ENCODE measurements at regions not wholly inside any gene's neighbourhood (a gene's known extent, or its start where the extent isn't known, plus 50 kb on each side); places are given as distances from the start of the nearest gene placed in this dataset.

DNA sequence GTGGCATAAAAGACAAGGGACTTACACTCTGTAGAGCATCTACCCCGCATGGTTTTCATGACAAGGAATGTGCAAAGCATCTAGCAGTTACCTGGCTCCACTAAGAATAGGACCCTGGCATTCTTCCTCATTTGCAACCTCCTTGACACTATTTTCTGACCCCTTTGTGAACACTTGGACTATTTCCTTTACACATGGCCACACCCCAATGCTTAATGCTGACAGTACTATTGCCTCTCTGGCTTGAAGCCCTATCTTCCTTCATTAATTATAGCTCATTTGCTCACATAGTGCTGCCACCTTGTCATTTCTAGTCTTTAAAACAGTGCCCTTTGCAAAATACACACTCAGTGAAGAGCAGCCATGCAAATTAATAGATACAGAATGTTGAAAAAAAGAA, 226.3 kb upstream of the VCX3A start:
- no peak for ATAC-seq
- Mint-ChIP-seq H3K4me3 (no peak overlapping the region), H3K36me3 (ENCODE audit: low read depth) (no peaks in the 10 kb centered on the region), H3K4me1 (ENCODE audit: low read depth) (no peaks in the 10 kb centered on the region), H3K27ac (no peak overlapping the region), H3K27me3 (no peaks in the 10 kb centered on the region), H3K9me3 (no peaks in the 10 kb centered on the region)
- intact Hi-C loops (cut with micrococcal nuclease), result no loop called here
- no peak for DNase-seq
- POLR2A ChIA-PET, result no interaction called here
- CTCF ChIA-PET, result no interaction called here
- TF ChIP-seq CTCF (IDR thresholded peaks at IDR 0.05), result no peak

DNA sequence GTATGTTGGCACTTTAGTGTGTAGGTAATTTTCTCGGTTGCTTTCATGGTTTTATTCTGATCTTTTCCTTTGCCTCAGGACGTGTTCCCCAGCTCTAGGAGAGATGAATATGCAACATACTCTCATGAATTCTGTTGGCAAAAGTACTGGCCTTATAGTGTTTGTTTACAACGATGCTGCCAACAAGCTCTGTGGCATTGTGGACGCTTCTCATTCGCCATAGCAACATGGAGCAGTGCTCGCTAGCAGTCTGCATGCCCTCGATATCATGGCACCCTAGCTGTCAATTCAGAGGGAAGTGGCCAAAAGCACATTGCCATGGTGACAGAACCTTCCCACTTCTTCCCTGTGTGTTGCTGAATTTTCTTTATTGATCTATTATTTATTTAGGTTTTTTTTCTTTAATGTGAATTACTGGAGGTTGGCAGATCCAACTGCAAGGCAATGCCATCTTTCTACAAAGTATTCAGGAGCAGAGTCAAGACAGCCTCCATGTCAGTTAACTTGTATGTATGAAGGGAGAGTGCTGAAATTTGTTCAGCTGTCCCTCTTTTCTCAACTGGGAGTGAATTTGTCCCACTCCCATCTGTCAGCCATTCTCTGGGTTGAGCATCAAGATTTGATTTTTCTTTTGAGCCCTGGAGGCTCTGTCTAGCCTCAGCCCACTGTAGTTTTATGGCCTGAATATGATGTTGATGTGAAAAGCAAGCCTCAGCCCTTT, 224.9 kb upstream of the VCX3A start:
- DNase-seq (no peak), ATAC-seq (no peak)
- intact Hi-C loops (cut with micrococcal nuclease), result no loop called here
- H3K4me3 Mint-ChIP-seq, result no peak overlapping the region
- H3K9me3 Mint-ChIP-seq, result no peaks in the 10 kb centered on the region
- H3K27ac Mint-ChIP-seq, result no peak overlapping the region
- POLR2A ChIA-PET, result no interaction called here
- no peak for TF ChIP-seq CTCF (IDR thresholded peaks at IDR 0.05)
- H3K27me3 Mint-ChIP-seq, result no peaks in the 10 kb centered on the region
- H3K4me1 Mint-ChIP-seq (ENCODE audit: low read depth), result no peaks in the 10 kb centered on the region
- no peaks in the 10 kb centered on the region for H3K36me3 Mint-ChIP-seq (ENCODE audit: low read depth)
- CTCF ChIA-PET, result no interaction called here

DNA sequence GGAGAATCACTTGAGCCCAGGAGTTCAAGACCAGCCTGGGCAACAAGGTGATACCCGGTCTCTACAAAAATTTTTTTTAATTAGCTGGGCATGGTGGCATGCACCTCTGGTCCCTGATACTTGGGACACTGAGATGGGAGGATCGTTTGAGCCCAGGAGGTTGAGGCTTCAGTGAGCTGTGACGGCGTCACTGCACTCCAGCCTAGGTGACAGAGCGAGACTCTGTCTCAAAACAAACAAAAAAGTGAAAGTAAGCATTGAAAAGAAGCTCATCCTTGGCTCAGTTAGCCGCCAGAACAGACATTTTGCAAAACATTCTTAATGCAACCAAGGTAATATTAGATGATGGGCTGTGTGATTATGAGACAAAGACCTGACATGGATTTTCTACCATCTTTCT, 223.3 kb upstream of the VCX3A start:
- POLR2A ChIA-PET, result no interaction called here
- Mint-ChIP-seq H3K27ac (no peak overlapping the region), H3K27me3 (no peaks in the 10 kb centered on the region), H3K4me3 (no peak overlapping the region), H3K4me1 (ENCODE audit: low read depth) (no peaks in the 10 kb centered on the region), H3K9me3 (no peaks in the 10 kb centered on the region), H3K36me3 (ENCODE audit: low read depth) (no peaks in the 10 kb centered on the region)
- DNase-seq (no peak), ATAC-seq (no peak)
- intact Hi-C loops (cut with micrococcal nuclease), result no loop called here
- TF ChIP-seq CTCF (IDR thresholded peaks at IDR 0.05), result no peak
- CTCF ChIA-PET, result no interaction called here

DNA sequence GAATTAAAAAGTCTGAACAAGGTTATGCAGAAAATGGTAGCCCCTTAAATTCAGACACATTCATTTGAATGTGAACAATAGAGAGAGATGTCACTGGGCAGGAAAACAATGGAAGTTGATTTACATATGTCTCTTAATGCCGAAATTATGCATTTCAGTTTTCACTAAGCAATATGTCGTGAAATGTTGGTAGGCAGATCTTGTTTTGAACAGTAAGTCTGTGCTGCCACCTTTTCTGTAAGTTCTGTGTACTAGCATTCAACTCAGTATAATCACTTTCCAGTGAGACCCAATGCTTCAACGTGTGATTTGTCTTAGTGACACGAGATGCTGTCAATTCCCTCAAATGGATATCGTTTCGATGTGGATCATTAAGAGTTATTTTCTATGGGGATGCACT, 222.7 kb upstream of the VCX3A start:
- no peaks in the 10 kb centered on the region for H3K4me1 Mint-ChIP-seq (ENCODE audit: low read depth)
- DNase-seq (no peak), ATAC-seq (no peak)
- POLR2A ChIA-PET, result no interaction called here
- CTCF ChIA-PET, result no interaction called here
- no peaks in the 10 kb centered on the region for H3K36me3 Mint-ChIP-seq (ENCODE audit: low read depth)
- no peaks in the 10 kb centered on the region for H3K9me3 Mint-ChIP-seq
- TF ChIP-seq CTCF (IDR thresholded peaks at IDR 0.05), result no peak
- no peak overlapping the region for H3K4me3 Mint-ChIP-seq
- intact Hi-C loops (cut with micrococcal nuclease), result no loop called here
- H3K27me3 Mint-ChIP-seq, result no peaks in the 10 kb centered on the region
- H3K27ac Mint-ChIP-seq, result no peak overlapping the region

DNA sequence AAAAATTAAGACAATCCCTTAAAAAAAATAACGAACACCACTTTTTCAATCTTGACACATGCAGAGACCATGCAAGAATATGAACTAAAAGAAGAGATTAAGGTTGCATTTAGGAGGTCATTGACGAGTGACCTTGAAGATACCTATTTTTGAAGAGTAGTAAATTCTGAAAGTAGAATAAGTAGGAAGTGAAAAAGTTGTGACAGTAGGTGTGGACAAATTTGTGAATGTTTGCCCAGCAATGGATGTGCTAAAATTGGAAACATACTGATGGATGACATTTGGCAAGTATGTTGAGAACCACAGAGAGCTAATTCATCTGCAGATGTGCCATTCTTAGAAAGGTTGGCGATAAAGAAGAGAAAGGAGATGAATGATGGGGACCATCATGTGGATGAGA, 213.7 kb upstream of the VCX3A start:
- ATAC-seq (no peak), DNase-seq (no peak)
- Mint-ChIP-seq H3K27me3 (no peaks in the 10 kb centered on the region), H3K4me3 (no peak overlapping the region), H3K27ac (no peak overlapping the region), H3K9me3 (no peaks in the 10 kb centered on the region), H3K4me1 (ENCODE audit: low read depth) (no peaks in the 10 kb centered on the region), H3K36me3 (ENCODE audit: low read depth) (no peaks in the 10 kb centered on the region)
- POLR2A ChIA-PET, result no interaction called here
- intact Hi-C loops (cut with micrococcal nuclease), result no loop called here
- CTCF ChIA-PET, result no interaction called here
- TF ChIP-seq CTCF (IDR thresholded peaks at IDR 0.05), result no peak

Measured in activated CD8-positive, alpha-beta T cell treated with anti-CD3 and anti-CD28 coated beads for 36 hours (primary cell).